Activated T-cell treated with anti-CD3 and anti-CD28 coated beads, Interleukin-2, amount 50 U/mL, for 1 hour (primary cell): ENCODE measurements at regions not wholly inside any gene's neighbourhood (a gene's known extent, or its start where the extent isn't known, plus 50 kb on each side); places are given as distances from the start of the nearest gene placed in this dataset.
A peak's percentile ranks its signal among the peaks of the same experiment; 100 is the strongest.
"Not testable (repeated sequence)": the region's sequence is repeated elsewhere in the genome, so short reads cannot be mapped to it uniquely, and the experiment has no call there.

Experiments used
- DNase-seq: peaks from one replicate; pipeline ENCODE4 v3.0.0-alpha.2; 2020

DNA sequence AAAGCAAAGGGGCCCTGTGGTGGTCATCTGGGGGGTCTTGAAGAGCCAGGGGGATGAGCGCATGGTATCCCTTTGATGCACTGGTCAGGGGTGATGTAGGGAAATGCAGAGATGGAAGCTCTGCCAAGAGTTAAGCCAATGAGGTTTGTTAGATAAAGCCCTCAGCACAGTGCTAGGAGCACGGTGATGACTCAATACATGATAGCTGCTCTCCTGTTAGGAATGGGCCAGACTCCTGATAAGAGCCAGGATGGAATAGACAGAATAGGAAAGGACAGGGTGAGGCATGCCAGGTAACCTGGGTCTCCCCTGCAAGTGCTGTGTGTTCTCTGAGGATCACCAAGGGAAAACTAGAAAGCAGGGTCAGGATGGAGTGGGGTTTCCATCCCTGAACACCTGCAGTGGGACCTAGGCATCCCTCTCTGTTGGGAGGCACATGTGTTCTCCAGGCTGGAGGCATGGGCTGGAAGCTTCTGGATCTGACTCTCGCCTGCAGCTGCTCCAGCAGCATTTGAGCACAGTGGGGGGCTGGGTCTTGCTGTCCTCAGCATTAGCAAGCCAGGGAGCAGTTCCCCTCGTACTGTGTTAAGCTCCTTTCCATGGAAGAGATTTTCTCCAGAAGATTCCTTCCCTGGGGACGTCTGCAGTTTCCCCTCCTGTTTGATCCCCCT lies 71.8 kb upstream of the TIAM2 start:
- DNase-seq = no peak

DNA sequence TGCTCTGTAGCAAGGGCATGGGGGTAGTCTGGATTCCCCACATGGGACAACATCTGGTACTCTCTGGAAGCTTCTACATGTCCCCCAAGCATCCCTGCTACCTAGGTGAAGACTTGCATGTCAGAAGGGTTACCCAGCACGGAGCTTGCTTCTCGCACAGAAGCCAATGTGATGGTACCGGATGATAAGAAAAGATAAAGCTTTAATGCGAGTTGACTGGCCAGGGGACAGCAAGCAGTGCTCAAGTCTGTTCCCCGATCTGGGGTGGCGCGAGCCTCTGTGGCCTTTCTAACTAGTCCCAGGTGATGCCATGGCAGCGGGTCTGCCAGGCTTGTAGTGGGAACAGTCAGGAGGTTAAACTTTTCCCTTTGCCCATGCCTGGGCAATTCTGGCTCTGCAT lies 70.0 kb upstream of the TIAM2 start:
- DNase-seq = no peak

DNA sequence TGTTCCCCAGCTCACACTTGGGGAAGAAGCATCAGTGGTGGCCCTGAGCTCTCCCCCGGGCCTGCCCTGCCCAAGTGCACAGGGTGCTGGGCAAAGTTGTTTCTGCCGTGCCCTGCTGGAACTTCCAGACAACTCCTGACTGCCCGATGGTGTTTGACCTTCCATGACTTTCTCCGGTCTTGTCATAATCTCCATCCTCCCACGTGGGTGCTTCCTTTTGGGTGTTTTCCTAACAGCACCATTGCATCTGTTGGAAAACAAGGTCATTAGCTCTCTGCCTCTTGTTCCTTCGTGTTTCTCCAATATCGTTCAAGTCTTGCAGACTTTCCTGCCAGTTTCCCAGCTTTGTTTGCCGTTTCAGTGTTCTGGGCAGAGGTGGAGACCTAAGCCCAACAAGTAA lies 68.7 kb upstream of the TIAM2 start:
- DNase-seq = no peak

DNA sequence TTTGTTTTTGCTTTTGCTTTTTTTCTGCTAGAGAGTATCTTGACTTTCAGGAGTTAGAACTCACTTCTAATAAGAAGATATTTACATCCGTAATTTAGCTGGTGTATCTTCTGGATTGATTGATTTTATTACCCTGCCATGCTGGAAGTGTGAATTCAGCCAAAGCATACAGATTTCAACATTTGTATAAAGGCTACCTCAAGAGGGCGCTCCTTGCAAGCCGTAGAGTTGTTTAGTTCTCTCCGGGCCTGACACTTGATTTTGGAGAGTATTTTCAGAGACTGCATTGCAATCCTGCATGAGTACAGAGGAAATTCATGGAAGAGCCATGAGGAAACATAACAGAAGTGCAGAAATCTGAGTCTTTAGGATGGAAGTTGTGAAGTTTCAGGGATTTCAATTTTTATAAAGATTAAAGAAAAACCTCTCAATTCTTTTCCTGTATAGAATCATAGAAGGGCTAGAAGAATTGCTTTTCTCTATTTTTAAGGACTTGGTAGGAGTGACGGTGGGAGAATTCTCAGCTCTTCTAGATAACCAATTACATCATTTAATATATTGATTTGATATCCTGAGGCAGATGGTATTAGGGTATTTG lies 66.7 kb upstream of the TIAM2 start:
- DNase-seq = peak; percentile 29

DNA sequence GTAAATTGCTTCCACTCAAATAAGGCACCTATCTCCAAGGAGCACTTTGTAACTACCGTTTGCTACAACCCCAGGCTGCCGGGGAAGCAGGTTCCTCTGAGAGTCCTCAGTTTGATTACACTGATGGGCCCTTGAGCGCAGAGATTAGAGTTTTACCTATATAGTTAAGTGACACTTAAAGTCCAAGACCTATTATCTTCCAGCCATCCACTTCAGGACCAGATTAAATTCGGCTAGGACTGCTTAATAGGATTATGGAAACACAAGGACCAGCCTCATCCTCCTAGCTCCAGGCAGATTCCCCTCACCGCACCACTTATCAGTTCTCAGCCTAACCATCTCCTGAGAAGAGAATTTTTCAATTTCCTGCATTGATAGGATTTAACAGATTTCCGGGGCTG lies 64.7 kb upstream of the TIAM2 start:
- DNase-seq = no peak

DNA sequence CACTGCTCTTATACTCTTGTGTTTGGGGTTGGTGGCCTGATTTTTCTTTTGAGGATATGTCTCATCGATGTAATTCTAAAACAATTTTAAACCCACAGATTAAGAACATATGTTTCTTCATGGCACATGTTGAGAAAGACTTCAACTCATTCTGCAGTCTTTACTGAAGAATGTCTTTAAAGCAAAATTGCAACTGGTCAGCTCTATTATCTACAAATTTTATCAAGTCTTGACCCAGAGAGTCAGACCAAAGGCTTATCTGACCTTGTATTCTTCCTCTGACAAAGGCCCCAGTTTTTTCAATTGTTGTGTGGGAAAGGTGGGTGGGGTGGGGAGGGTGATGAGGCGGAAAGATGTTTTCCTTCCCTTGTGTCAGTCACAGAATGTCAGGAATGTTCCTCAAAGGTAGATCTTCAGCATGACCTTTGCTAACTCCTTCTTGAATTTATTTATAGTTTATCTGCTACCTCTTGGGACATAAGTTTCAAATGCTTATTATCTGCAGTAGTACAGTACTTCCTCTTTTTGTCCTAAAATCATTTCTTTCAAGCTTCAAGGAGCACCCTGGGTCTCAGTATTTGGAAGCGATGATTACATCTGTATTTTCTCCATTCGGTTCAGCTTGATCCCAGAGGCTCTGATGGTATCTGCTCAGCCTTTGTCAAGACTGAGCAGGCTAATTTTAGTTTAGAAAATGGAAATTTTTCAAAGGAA lies 63.2 kb upstream of the TIAM2 start:
- DNase-seq = no peak

DNA sequence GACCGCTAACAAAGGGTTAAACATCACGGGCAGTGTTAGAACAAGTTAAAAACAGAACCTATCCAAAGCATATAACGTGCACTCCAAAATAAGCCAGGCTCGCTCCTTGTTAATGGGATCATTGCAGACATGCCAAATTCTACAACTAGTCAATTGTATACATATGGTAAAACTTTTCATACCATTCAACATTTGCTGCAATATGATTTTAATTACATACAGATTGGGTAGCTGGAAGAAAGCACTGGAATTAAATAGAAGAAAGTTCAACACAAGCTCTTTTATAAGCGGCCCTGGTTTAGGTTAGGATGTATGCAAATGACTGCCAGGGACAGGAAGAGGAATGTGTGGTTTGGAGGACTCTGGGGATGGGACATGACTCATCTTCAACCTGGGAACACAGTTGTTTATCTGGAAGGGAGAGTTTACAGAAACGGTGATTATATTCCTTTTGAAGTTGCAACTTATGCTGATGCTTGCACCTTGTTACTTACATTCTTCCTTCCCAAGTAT lies 62.5 kb upstream of the TIAM2 start:
- DNase-seq = no peak

DNA sequence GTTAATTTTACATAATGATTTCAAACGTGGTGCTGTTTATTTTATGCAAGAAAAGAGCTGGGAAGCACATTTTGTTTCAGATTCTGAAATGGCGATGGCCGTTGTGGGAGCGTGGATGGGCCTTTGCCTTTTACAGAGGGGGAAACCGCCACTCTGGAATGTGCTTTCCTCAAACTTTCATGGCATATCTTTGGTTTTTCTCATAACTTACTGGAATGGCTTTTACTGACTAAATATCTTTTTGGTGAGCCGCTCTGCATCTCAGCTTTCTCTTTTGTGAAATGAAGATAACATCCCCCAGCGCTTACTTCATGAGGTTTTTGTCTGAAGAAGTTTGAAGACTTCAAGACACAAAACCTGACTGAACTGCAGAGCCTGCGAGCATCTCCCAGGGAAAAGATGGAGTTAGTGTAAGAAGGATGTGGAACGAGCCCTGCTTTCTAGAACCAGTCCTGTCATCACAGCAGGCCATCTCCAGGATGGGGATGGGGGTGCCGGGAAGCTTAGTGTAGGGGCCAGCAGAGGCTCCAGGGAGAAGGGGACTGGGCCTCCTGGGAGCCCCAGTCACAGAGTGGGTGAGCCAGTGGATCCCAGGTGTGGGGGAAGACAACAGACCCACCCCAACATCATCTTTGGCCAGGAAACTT lies 61.8 kb upstream of the TIAM2 start:
- DNase-seq = no peak

DNA sequence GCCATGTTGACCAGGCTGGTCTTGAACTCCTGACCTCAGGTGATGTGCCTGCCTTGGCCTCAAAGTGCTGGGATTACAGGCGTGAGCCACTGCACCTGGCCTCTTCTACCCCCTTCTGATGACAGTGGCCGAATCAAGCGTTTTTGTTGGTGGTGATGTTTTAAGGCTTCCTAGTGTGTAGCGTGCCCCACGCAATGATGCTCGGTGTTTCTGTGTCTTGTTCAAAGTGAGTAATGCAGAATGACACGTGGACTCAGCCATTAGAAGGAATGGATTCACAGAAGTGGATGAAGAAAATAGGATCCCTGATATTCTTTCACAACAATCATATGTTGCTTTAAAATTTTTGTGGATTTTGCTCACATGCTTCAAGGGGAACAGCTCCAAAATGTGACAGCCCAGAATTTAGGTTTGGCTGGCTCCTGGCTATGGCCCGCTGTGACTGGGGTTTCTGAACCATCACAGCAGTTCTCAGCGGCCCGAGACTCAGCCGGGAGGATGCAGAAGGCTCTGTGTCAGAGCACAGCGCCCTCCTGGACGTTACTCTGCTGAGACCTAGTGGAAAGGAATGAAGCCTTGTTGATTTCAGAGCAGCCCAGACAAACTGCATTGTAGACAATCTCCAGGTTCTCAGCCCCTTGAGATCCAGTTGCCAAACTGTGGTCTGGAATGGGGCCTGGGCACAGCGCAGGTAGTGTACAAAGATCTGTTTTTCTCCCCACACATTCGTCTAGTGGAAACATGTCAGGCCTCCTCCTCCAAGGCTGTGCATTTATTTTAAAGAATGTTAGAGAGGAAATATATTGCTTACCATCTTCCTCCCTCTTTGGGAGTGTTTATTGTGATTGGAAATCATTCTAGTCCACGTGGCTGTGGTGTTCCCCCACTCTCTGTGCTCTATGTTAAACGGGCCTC lies 57.6 kb upstream of the TIAM2 start:
- DNase-seq = no peak

DNA sequence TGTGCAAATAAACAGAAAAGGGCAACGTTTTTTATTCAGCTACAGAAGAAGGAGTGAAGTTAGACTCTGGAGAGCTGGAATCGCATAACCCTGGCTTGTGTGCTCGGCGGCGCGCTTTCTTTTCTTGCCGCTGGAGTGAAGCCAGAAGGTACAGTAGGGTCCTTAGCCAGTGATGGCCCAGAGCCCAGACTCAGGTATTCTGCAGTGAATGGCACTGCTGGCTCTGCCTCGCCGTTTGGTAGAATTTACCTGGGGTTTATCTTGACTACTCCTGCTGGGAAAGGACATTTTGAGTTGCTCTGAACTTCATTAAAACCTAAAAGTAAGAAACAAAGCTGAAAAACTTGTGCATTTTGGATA lies 56.9 kb upstream of the TIAM2 start:
- DNase-seq = no peak

DNA sequence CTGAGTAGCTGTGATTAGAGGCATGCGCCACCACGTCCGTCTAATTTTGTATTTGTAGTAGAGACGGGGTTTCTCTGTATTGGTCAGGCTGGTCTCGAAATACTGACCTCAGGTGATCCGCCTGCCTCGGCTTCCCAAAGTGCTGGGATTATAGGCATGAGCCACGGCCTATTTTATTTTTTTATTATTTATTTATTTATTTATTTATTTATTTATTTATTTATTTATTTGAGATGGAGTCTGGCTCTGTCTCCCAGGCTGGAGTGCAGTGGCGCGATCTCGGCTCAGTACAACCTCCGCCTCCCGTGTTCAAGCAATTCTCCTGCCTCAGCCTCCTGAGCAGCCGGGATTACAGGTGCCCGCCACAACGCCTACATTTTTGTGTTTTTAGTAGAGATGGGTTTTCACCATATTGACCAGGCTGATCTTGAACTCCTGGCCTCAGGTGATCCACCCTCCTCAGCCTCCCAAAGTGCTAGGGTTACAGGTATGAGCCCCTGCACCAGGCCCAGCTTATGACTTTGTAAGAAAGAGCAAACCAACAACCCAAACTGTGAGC lies 56.3 kb upstream of the TIAM2 start:
- DNase-seq = not testable (repeated sequence)

DNA sequence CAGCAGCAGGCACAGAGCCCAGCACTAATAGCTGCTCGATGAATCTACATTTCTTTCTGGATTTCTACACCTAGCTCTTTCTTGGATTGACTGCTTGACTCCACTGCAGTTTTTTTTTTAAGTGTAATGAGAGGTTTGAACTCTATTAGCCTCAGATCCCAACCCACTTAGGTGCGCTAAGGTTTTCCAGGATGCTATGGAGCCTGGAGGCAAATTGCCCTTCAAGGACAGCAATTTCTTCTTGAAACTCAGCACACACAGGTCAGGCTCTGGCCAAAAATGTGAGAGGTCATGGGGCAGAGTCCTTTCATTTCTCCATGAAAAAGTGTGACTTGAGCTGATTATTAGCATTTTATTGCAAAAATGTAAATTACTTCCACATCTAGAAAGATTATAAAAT lies 52.3 kb upstream of the TIAM2 start:
- DNase-seq = no peak

DNA sequence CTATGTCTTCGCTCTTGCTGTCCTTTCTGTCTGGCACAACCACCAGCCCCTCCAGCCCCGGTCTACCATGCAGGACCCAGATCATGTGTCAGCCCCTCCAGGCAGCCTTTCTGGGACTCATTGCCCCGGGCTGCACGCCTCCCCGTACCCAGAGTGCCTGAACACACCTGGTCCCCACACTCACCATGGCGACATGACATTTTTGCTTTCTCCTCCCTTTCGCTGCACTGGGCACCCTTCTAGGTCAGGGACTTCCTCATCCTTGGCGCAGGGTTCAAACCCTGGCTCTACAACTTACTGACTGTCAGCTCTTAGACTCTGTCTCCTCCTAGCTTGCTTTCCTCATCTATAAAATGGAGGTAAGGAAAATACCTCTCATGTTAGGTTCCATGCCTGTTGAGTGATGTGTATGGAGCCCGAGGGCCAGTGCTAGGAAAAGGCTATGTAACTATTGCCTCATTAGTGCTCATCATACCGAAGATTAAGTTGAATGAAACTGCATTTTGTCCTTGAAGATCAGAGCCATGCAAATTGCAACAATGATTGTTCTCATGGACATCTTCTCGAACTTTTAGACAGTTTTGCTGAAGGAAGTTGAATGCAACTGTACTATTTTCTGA lies 49.7 kb upstream of the TIAM2 start:
- DNase-seq = no peak
